ENCODE measurements at regions not wholly inside any gene's neighbourhood (a gene's known extent, or its start where the extent isn't known, plus 50 kb on each side); places are given as distances from the start of the nearest gene placed in this dataset.

DNA sequence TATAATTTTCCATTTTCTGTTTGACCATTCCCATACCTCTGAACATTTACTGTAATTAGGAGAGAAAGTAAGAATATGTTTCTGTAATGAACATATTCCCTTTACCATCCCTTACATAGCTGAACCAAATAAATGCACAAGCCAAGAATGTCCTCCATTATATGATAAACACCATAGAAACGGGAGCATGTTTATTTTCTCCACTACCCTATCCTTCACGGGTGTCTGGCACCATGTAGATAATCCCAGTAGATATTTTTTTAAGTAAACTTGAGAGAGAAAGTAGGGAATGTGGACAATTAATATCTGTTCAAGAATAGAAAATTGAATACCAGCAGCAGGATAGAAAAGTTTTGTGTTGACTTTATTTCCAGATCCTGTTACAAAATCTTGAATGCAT is 928.4 kb downstream of the EFNB2 start:
- CTCF ChIA-PET = no interaction called here
- no peaks in the 10 kb centered on the region for H3K36me3 ChIP-seq (ENCODE audit: control insufficient read depth in 2 of 2, extremely low read depth in 1 of 2, insufficient read depth in 1 of 2, low read length in 1 of 2)
- H3K27me3 Mint-ChIP-seq = no peaks in the 10 kb centered on the region

DNA sequence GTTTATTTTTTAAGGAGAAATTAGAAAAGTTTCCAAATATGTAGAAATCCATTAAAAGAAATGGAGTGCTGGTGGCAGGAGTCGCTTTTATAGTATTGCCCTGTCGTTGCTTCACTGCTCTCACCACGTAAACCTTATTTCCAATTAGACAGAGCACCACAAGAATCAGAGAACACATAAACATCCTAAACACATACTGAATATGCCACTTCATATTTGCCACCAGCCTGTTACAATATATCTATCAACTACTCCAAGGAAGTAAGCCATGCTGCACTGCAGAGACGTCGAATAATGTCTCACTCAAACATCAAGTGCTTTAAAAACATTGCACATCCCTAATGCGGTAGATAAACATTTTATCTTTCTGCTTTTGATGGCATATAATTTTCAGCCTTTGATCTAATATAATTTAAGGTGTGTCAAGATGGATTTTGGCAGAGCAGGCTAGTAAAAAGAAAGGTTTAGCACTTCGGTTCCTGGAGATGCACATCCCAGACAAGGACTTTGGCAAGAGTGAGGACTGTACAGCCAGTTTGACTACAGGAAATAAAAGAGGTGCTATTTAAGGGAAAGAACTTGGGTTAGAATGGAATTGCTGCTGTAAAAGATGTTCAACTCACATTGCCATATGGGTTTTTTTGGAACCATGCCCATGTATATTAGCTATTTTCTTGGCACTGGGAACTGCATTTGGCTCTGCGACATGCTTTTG is 932.3 kb downstream of the EFNB2 start:
- Mint-ChIP-seq H3K4me1 (no peaks in the 10 kb centered on the region), H3K9me3 (peaks cover 5 to 12% (median 8%) of the 10 kb centered on the region in 3 donors), H3K27me3 (no peaks in the 10 kb centered on the region), H3K36me3 (no peaks in the 10 kb centered on the region), H3K27ac (no peak overlapping the region), H3K4me3 (no peak overlapping the region)
- no peak for DNase-seq
- no peaks in the 10 kb centered on the region for H3K27me3 ChIP-seq (replicated peaks in 1 of 2; ENCODE audit: control insufficient read depth in 2 of 2, extremely low read depth in 1 of 2, insufficient read depth in 2 of 2, low read length in 1 of 2)
- ChIA-PET CTCF (no interaction called here), POLR2A (no interaction called here)
- 96% methylated on average over 3 of the region's 8 CpGs for WGBS (ENCODE audit: insufficient coverage)
- no peak for ATAC-seq (replicated peaks in 1 of 4)
- H3K27ac ChIP-seq (ENCODE audit: low read length) = no peak overlapping the region
- H3K36me3 ChIP-seq (ENCODE audit: control insufficient read depth in 2 of 2, extremely low read depth in 1 of 2, insufficient read depth in 1 of 2, low read length in 1 of 2) = no peaks in the 10 kb centered on the region
- no peaks in the 10 kb centered on the region for H3K9me3 ChIP-seq
- H3K4me3 ChIP-seq (ENCODE audit: control insufficient read depth in 1 of 2, extremely low read depth in 1 of 2, low read length in 1 of 2) = no peak overlapping the region
- no peaks in the 10 kb centered on the region for H3K4me1 ChIP-seq (ENCODE audit: control insufficient read depth in 1 of 2, extremely low read depth in 1 of 2, insufficient read depth in 2 of 2, low read length in 2 of 2)

More for the DNA sequence above, 928.4 kb downstream of the EFNB2 start:
- no peaks in the 10 kb centered on the region for H3K4me1 ChIP-seq (ENCODE audit: control insufficient read depth in 1 of 2, extremely low read depth in 1 of 2, insufficient read depth in 2 of 2, low read length in 2 of 2)
- H3K4me3 ChIP-seq (ENCODE audit: control insufficient read depth in 1 of 2, extremely low read depth in 1 of 2, low read length in 1 of 2) = no peak overlapping the region
- H3K9me3 ChIP-seq = no peaks in the 10 kb centered on the region
- H3K36me3 Mint-ChIP-seq = no peaks in the 10 kb centered on the region
- H3K4me1 Mint-ChIP-seq = no peaks in the 10 kb centered on the region
- no peak for ATAC-seq (replicated peaks in 1 of 4)
- H3K27ac ChIP-seq (ENCODE audit: low read length) = no peak overlapping the region
- H3K27ac Mint-ChIP-seq = no peak overlapping the region
- peaks cover 0 to 4% (median 2%) of the 10 kb centered on the region in 3 donors for H3K9me3 Mint-ChIP-seq
- WGBS (ENCODE audit: insufficient coverage) = no CpG with 5 or more reads among the region's 2 CpGs
- POLR2A ChIA-PET = no interaction called here
- DNase-seq = no peak
- H3K27me3 ChIP-seq (replicated peaks in 1 of 2; ENCODE audit: control insufficient read depth in 2 of 2, extremely low read depth in 1 of 2, insufficient read depth in 2 of 2, low read length in 1 of 2) = no peaks in the 10 kb centered on the region
- H3K4me3 Mint-ChIP-seq = no peak overlapping the region

DNA sequence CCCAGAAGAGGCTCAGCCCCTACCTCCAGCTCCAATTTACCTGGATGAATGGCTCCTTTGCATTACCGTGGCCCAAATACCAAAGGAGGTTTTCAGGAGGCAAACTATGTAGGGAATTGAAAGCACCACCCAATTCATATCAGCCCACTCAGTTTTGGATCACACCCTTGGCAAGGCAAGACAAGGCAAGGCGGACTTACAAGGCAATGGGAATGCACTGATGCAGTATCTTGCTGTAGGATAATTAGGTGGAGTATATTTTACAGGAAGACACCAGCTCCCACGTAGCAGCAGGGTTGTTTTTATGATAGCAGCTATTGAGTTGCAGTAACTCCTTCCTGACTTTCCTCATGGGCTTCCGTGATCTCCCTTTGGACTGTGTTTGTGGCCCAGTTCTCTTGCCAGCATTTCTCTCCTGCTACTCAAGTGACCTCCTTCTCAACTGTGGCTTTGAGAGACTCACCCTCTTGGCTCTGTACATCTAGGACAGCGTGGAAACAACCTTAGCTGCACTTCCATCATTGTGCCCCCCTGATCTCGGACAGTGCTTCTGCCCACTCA is 935.9 kb downstream of the EFNB2 start:
- POLR2A ChIA-PET = no interaction called here
- 74% methylated on average over 3 of the region's 6 CpGs for WGBS (ENCODE audit: insufficient coverage)
- no peaks in the 10 kb centered on the region for H3K36me3 Mint-ChIP-seq
- Histone ChIP-seq H3K9me3 (no peaks in the 10 kb centered on the region), H3K36me3 (ENCODE audit: control insufficient read depth in 2 of 2, extremely low read depth in 1 of 2, insufficient read depth in 1 of 2, low read length in 1 of 2) (no peaks in the 10 kb centered on the region), H3K4me1 (ENCODE audit: control insufficient read depth in 1 of 2, extremely low read depth in 1 of 2, insufficient read depth in 2 of 2, low read length in 2 of 2) (no peaks in the 10 kb centered on the region), H3K27ac (ENCODE audit: low read length) (no peak overlapping the region), H3K4me3 (ENCODE audit: control insufficient read depth in 1 of 2, extremely low read depth in 1 of 2, low read length in 1 of 2) (no peak overlapping the region), H3K27me3 (replicated peaks in 1 of 2; ENCODE audit: control insufficient read depth in 2 of 2, extremely low read depth in 1 of 2, insufficient read depth in 2 of 2, low read length in 1 of 2) (no peaks in the 10 kb centered on the region)
- no peaks in the 10 kb centered on the region for H3K4me1 Mint-ChIP-seq
- H3K9me3 Mint-ChIP-seq = peaks cover 5 to 16% (median 8%) of the 10 kb centered on the region in 3 donors
- H3K27me3 Mint-ChIP-seq = no peaks in the 10 kb centered on the region
- ATAC-seq (replicated peaks in 1 of 4) (no peak), DNase-seq (no peak)
- no peak overlapping the region for H3K27ac Mint-ChIP-seq
- CTCF ChIA-PET = no interaction called here
- no peak overlapping the region for H3K4me3 Mint-ChIP-seq

DNA sequence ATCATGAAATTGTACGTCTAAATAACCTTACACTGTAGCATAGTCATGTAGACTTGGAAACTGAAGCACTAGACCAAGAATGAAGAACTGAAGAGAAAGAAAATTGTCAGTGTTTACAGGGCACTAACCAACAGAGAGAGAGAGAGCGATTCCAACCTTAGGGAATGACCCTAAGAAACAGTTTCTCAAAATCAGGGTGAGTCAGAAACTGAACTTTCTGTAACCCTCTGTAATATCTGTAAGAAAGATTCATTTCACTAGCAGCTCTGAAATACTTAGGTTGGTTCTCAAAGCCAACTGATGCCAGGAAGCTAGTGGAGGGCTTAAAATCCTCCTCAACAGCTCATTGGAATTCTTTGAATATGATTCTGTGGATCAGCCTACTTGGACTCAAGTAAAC is 936.9 kb downstream of the EFNB2 start:
- ATAC-seq (replicated peaks in 1 of 4) = no peak

DNA sequence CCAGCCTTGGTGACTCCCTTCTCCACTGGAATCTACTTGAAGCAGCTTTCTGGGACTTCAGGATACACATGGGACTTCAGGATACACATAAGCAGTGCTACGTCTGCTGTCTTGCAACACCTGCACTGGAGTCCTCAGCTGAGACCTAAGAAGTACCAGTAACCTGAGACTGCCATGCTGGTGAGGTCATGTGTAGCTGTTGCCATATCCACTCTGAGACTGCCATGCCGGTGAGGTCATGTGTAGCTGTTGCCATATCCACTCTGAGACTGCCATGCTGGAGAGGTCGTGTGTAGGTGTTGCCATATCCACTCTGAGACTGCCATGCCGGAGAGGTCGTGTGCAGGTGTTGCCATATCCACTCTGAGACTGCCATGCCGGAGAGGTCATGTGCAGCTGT is 937.9 kb downstream of the EFNB2 start:
- no peak for ATAC-seq (replicated peaks in 1 of 4)
- no peak for DNase-seq
- no peaks in the 10 kb centered on the region for H3K36me3 Mint-ChIP-seq
- H3K4me1 Mint-ChIP-seq = no peaks in the 10 kb centered on the region
- Histone ChIP-seq H3K27ac (ENCODE audit: low read length) (no peak overlapping the region), H3K36me3 (ENCODE audit: control insufficient read depth in 2 of 2, extremely low read depth in 1 of 2, insufficient read depth in 1 of 2, low read length in 1 of 2) (no peaks in the 10 kb centered on the region), H3K4me3 (ENCODE audit: control insufficient read depth in 1 of 2, extremely low read depth in 1 of 2, low read length in 1 of 2) (no peak overlapping the region), H3K27me3 (replicated peaks in 1 of 2; ENCODE audit: control insufficient read depth in 2 of 2, extremely low read depth in 1 of 2, insufficient read depth in 2 of 2, low read length in 1 of 2) (no peaks in the 10 kb centered on the region), H3K4me1 (ENCODE audit: control insufficient read depth in 1 of 2, extremely low read depth in 1 of 2, insufficient read depth in 2 of 2, low read length in 2 of 2) (no peaks in the 10 kb centered on the region), H3K9me3 (no peaks in the 10 kb centered on the region)
- ChIA-PET CTCF (no interaction called here), POLR2A (no interaction called here)
- H3K27ac Mint-ChIP-seq = no peak overlapping the region
- H3K27me3 Mint-ChIP-seq = no peaks in the 10 kb centered on the region
- peaks cover 3 to 16% (median 4%) of the 10 kb centered on the region in 3 donors for H3K9me3 Mint-ChIP-seq
- H3K4me3 Mint-ChIP-seq = no peak overlapping the region
- 75% methylated on average over 6 of the region's 6 CpGs for WGBS (ENCODE audit: insufficient coverage)

More for the DNA sequence above, 936.9 kb downstream of the EFNB2 start:
- POLR2A ChIA-PET = interaction anchor here in 1 of 2 donors (0.6 kb wide), 1 partner anchor 43 kb away, joined by 3 read pairs; no protein-coding TSS in a partner anchor
- Mint-ChIP-seq H3K36me3 (no peaks in the 10 kb centered on the region), H3K4me1 (no peaks in the 10 kb centered on the region), H3K27ac (no peak overlapping the region), H3K9me3 (peaks cover 5 to 16% (median 8%) of the 10 kb centered on the region in 3 donors), H3K4me3 (no peak overlapping the region), H3K27me3 (no peaks in the 10 kb centered on the region)
- CTCF ChIA-PET = no interaction called here
- no peak overlapping the region for H3K27ac ChIP-seq (ENCODE audit: low read length)
- no peaks in the 10 kb centered on the region for H3K4me1 ChIP-seq (ENCODE audit: control insufficient read depth in 1 of 2, extremely low read depth in 1 of 2, insufficient read depth in 2 of 2, low read length in 2 of 2)
- no peak for DNase-seq
- no peaks in the 10 kb centered on the region for H3K27me3 ChIP-seq (replicated peaks in 1 of 2; ENCODE audit: control insufficient read depth in 2 of 2, extremely low read depth in 1 of 2, insufficient read depth in 2 of 2, low read length in 1 of 2)
- no CpG with 5 or more reads among the region's 2 CpGs for WGBS (ENCODE audit: insufficient coverage)
- H3K4me3 ChIP-seq (ENCODE audit: control insufficient read depth in 1 of 2, extremely low read depth in 1 of 2, low read length in 1 of 2) = no peak overlapping the region
- H3K9me3 ChIP-seq = no peaks in the 10 kb centered on the region
- H3K36me3 ChIP-seq (ENCODE audit: control insufficient read depth in 2 of 2, extremely low read depth in 1 of 2, insufficient read depth in 1 of 2, low read length in 1 of 2) = no peaks in the 10 kb centered on the region

DNA sequence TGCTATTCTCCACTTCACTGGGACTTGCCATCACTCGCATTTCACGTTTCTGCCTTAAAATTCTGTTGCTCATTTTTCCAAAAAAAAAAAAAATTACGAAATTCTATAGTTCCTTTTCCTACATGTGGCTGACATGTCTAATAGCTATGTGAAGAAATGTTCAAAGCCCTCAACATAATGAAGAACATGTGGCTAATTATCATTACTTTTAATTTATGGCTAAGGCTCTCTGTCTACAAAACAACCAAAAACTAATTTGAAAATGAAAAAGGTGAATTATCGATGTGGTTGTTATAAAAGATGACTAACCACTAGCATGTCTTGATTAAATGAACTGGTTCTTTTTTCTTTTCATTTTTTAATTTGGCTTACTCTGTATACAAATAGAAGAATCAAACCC is 940.0 kb downstream of the EFNB2 start:
- Mint-ChIP-seq H3K4me3 (no peak overlapping the region), H3K9me3 (peaks cover 3 to 11% (median 3%) of the 10 kb centered on the region in 3 donors), H3K27me3 (no peaks in the 10 kb centered on the region), H3K4me1 (no peaks in the 10 kb centered on the region), H3K36me3 (no peaks in the 10 kb centered on the region), H3K27ac (no peak overlapping the region)
- Histone ChIP-seq H3K4me3 (ENCODE audit: control insufficient read depth in 1 of 2, extremely low read depth in 1 of 2, low read length in 1 of 2) (no peak overlapping the region), H3K27ac (ENCODE audit: low read length) (no peak overlapping the region), H3K27me3 (replicated peaks in 1 of 2; ENCODE audit: control insufficient read depth in 2 of 2, extremely low read depth in 1 of 2, insufficient read depth in 2 of 2, low read length in 1 of 2) (no peaks in the 10 kb centered on the region), H3K4me1 (ENCODE audit: control insufficient read depth in 1 of 2, extremely low read depth in 1 of 2, insufficient read depth in 2 of 2, low read length in 2 of 2) (no peaks in the 10 kb centered on the region), H3K9me3 (no peaks in the 10 kb centered on the region), H3K36me3 (ENCODE audit: control insufficient read depth in 2 of 2, extremely low read depth in 1 of 2, insufficient read depth in 1 of 2, low read length in 1 of 2) (no peaks in the 10 kb centered on the region)
- WGBS (ENCODE audit: insufficient coverage) = no CpG with 5 or more reads among the region's 4 CpGs
- CTCF ChIA-PET = no interaction called here
- POLR2A ChIA-PET = no interaction called here
- ATAC-seq (replicated peaks in 1 of 4) = no peak
- DNase-seq = no peak
